KOPT-K1 (cell line): ENCODE measurements at regions not wholly inside any gene's neighbourhood (a gene's known extent, or its start where the extent isn't known, plus 50 kb on each side); places are given as distances from the start of the nearest gene placed in this dataset.

Experiments
- H3K27ac ChIP-seq: fragments of 200-600 bp; sonication (generic); 2 replicates; pipeline ENCODE4 v1.5.1; 2016; ENCODE audit warnings: antibody characterized with exemption, mild to moderate bottlenecking, low read depth, low read length; ENCODE audit not compliant: poor library complexity, severe bottlenecking
- H3K36me3 ChIP-seq: fragments of 200-600 bp; sonication (generic); 2 replicates; pipeline ENCODE4 v1.5.1; 2017; ENCODE audit warnings: antibody characterized with exemption, mild to moderate bottlenecking, low read length, moderate library complexity; ENCODE audit not compliant: insufficient read depth
- H3K9me3 ChIP-seq: fragments of 200-600 bp; sonication (generic); 2 replicates; pipeline ENCODE4 v1.5.1; 2017; ENCODE audit warnings: antibody characterized with exemption, low read length, mild to moderate bottlenecking; ENCODE audit not compliant: insufficient read depth, poor library complexity, severe bottlenecking

DNA sequence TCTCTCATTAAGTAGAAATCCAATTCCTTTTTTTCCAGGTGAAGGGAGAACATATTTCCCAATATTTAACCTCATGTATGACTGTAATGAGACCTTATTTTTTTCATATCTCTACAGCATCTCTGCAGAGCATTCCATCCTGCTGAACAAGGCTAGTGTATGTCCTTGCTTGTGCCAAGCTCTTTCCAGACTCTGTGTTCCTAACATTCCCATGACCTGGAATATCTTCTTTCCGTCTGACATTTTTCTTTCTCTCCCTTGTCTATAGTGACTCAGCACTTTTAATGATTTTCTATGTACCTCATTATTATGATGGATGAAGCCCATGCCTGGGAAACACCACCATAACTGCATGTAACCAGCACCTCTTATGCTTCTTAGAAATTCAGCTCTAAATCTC lies 278.3 kb upstream of the NRIP1 start:
- Histone ChIP-seq H3K9me3 (no peaks in the 10 kb centered on the region), H3K36me3 (no peaks in the 10 kb centered on the region), H3K27ac (no peak overlapping the region)

- no peaks in the 10 kb centered on the region for H3K9me3 ChIP-seq
- H3K36me3 ChIP-seq, result no peaks in the 10 kb centered on the region
- H3K27ac ChIP-seq, result no peak overlapping the region
These were observed 287.2 kb upstream of the NRIP1 start for GRCh38 chr21:15352009-15352408.

DNA sequence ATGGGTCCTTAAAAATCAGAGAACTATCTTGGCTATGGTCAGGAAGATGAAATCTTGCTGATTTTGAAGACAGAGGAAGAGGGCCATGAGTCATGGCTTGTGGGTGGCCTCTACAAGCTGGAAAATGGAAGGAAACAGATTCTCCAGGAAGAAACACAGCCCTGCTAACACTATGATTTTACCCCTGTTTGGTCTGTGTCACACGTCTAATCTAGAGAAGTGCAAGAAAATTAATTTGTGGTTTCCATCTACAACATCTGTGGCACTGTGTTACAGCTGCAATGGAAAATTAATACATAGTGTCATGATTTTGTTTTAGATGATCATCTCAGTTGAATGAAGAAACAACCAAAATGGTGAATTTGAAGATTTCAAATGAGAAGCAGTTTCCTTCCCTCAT lies 288.7 kb upstream of the NRIP1 start:
- Histone ChIP-seq H3K27ac (no peak overlapping the region), H3K36me3 (no peaks in the 10 kb centered on the region), H3K9me3 (no peaks in the 10 kb centered on the region)

DNA sequence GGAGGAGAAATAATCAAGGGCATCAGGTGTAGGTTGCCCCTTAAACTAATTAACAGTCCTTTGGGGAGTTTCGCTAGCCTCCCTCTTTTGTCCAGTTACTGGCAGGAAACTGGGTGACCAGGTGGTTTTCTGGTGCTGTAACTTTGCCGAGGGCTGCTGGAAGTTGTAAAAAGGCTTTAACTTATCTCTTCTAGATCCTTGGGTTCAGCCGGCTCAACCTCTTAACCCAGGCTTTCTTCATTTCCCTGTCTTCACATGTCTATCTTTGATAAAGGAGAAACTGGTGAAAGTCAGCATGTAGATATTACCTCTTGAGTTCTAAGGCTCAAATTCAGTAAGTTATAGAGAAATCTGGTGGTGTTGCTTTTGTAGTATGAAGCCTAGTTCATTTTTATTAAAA lies 289.7 kb upstream of the NRIP1 start:
- H3K9me3 ChIP-seq, result no peaks in the 10 kb centered on the region
- H3K27ac ChIP-seq, result no peak overlapping the region
- no peaks in the 10 kb centered on the region for H3K36me3 ChIP-seq

DNA sequence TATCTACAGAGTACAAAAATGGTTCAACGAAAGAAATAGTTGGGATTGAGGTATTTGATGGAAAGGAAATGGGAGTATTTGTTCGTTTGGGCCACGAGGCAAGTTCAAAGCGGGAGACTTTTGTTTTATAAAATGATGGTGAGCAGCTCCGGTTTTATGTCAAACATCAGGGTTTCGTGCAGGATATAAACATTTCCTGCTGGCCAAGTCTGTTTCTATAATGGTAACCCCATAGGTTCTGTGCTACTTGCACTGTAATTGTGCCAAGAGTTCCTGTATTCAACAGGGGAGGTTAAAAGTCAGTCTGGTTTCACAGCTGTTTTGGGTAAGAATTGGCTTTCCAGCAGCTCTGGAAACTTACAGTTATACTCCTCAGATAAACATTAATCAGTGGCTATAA lies 290.3 kb upstream of the NRIP1 start:
- Histone ChIP-seq H3K27ac (no peak overlapping the region), H3K36me3 (no peaks in the 10 kb centered on the region), H3K9me3 (no peaks in the 10 kb centered on the region)

- no peaks in the 10 kb centered on the region for H3K9me3 ChIP-seq
- no peak overlapping the region for H3K27ac ChIP-seq
- H3K36me3 ChIP-seq, result no peaks in the 10 kb centered on the region
These were observed 294.5 kb upstream of the NRIP1 start for GRCh38 chr21:15359251-15359650.

GRCh38 chr21:15362458-15362857 lies 297.7 kb upstream of the NRIP1 start:
- Histone ChIP-seq H3K27ac (no peak overlapping the region), H3K9me3 (no peaks in the 10 kb centered on the region), H3K36me3 (no peaks in the 10 kb centered on the region)

GRCh38 chr21:15363921-15364320 lies 299.1 kb upstream of the NRIP1 start:
- Histone ChIP-seq H3K27ac (no peak overlapping the region), H3K9me3 (no peaks in the 10 kb centered on the region), H3K36me3 (no peaks in the 10 kb centered on the region)

DNA sequence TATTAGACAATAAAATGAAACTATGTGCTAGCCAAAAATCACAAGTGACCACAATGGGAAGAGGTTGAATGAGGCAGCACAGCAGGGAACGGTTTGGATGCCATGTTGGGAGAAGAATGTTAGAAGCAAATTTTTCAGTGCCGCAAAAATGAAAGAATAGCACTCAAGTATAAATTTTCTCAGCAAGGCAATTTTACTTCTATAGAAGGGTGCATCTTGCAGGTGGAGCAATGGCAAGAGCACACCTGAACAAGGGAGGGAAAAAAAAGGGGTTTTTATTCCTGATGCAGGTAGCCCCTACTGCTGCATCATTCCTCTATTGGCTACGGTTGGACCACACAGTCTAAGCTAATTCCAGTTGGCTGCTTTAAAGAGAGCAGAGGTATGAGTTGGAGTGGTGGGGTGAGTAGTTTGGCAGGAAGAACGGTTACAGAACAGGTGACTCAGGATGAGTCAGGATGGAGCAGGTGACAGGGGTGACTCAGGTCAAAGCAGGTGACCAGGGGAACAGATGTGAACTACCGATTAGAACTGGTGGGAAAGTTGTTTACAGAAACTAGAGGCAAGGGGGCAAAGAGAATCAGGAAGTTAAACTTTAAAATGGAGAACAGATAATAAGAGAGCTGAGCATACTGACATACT lies 301.1 kb upstream of the NRIP1 start:
- no peaks in the 10 kb centered on the region for H3K36me3 ChIP-seq
- no peak overlapping the region for H3K27ac ChIP-seq
- no peaks in the 10 kb centered on the region for H3K9me3 ChIP-seq

DNA sequence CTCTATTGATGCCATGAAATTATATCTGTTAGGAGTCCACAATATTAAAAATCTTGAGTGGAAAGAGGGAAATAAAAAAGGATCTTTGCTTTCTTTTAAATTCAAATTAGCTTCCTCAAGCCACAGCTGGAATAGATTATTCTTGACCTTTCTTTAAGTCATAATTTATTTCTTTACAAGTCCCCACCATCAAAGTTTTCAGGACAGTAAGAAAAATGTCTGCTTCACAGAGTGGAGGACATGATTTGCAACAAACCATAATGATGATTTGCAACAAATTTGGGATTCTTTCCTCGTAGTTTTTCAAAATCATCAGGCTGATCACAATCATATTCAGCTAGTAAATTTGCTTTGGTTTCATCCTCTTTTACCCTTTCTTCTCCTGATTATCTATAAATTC lies 301.8 kb upstream of the NRIP1 start:
- no peaks in the 10 kb centered on the region for H3K36me3 ChIP-seq
- H3K27ac ChIP-seq, result no peak overlapping the region
- no peaks in the 10 kb centered on the region for H3K9me3 ChIP-seq

GRCh38 chr21:15367061-15367626 lies 302.3 kb upstream of the NRIP1 start:
- Histone ChIP-seq H3K9me3 (no peaks in the 10 kb centered on the region), H3K36me3 (no peaks in the 10 kb centered on the region), H3K27ac (no peak overlapping the region)

- Histone ChIP-seq H3K9me3 (no peaks in the 10 kb centered on the region), H3K36me3 (no peaks in the 10 kb centered on the region)
These were observed 305.7 kb upstream of the NRIP1 start for GRCh38 chr21:15370462-15370975.

DNA sequence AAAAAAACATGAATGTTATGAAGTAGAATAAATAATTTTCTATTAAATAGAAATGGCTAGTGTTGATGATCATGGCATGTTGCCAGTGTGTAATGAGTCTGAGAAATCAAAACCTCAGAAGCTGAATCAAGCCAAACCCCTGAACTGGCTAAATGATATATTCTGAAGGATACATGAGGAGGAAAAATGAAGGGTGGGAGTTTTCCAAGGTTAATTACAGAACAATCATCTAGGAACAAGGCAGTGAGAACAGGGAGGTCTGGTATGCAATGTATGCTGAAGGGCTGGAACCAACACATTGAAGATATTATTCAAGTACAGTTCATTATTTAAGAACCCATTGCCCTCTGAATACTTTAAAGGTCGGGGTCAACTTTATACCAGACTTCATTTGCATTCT lies 309.1 kb upstream of the NRIP1 start:
- no peaks in the 10 kb centered on the region for H3K36me3 ChIP-seq
- no peaks in the 10 kb centered on the region for H3K9me3 ChIP-seq
- no peak overlapping the region for H3K27ac ChIP-seq

More at GRCh38 chr21:15370462-15370975, 305.7 kb upstream of the NRIP1 start:
- H3K27ac ChIP-seq, result no peak overlapping the region

DNA sequence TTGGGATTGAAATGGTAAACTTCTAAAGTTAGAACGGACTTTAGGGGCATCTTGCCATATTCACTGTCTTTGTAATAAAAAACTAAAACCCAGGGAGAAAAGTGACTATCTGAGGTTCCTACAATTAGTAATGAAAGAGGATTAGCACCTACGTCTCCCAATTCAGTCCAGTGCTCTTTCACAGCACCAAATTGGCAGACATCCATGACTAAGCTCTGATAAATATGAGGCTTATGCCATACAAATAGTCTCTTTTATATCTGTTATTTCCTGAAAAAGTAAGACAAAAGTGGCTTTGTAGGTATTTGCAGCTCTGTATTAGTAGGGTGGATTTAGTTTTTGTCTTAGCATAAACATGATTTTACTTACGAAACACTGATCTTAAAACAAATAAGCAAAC lies 315.0 kb upstream of the NRIP1 start:
- Histone ChIP-seq H3K9me3 (no peaks in the 10 kb centered on the region), H3K27ac (no peak overlapping the region), H3K36me3 (no peaks in the 10 kb centered on the region)

GRCh38 chr21:15383588-15383987 lies 318.8 kb upstream of the NRIP1 start:
- H3K9me3 ChIP-seq, result no peaks in the 10 kb centered on the region
- H3K36me3 ChIP-seq, result no peaks in the 10 kb centered on the region
- no peak overlapping the region for H3K27ac ChIP-seq

- H3K36me3 ChIP-seq, result no peaks in the 10 kb centered on the region
- no peak overlapping the region for H3K27ac ChIP-seq
- no peaks in the 10 kb centered on the region for H3K9me3 ChIP-seq
These were observed 325.2 kb upstream of the NRIP1 start for GRCh38 chr21:15390049-15390448.
